Suppressor macrophage treated with lipopolysaccharide for 4 hours (primary cell): ENCODE measurements at regions not wholly inside any gene's neighbourhood (a gene's known extent, or its start where the extent isn't known, plus 50 kb on each side); places are given as distances from the start of the nearest gene placed in this dataset.
A peak's percentile ranks its signal among the peaks of the same experiment; 100 is the strongest.
"Not testable (repeated sequence)": the region's sequence is repeated elsewhere in the genome, so short reads cannot be mapped to it uniquely, and the experiment has no call there.

Experiments
- DNase-seq: peaks from one replicate; pipeline ENCODE4 v3.0.0-alpha.2; 2020

DNA sequence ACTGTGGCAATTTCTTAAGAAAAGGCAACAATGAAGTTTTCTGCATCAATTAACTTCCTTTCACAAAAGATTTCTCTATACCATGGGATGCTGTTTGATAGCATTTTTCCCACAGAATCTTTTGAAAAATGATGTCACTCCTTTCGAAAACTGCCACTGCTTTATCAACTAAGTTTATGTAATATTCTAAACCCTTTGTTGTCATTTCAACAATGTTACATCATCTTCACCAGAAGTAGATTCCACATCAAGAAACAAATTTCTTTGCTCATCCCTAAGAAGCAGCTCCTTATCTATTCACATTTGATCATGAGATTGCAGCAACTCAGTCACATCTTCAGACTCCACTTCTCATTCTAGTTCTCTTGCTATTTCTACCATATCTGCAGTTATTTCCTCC is 116.1 kb upstream of the KCND3 start:
- DNase-seq = no peak

DNA sequence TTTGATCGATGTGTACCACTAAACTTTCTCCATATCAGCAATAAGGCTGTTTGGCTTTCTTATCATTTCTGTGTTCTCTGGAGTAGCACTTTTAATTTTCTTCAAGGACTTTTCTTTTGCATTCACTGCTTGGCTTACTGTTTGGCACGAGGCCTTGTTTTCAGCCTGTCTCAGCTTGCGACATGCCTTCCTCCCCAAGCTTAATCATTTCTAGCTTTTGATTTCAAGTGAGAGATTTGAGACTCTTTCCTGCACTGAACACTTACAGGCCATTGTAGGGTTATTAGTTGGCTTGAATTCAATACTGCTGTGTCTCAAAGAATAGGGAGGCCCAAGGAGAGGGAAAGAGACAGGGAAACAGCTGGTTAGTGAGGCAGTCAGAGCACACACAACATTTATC is 120.6 kb upstream of the KCND3 start:
- no peak for DNase-seq

DNA sequence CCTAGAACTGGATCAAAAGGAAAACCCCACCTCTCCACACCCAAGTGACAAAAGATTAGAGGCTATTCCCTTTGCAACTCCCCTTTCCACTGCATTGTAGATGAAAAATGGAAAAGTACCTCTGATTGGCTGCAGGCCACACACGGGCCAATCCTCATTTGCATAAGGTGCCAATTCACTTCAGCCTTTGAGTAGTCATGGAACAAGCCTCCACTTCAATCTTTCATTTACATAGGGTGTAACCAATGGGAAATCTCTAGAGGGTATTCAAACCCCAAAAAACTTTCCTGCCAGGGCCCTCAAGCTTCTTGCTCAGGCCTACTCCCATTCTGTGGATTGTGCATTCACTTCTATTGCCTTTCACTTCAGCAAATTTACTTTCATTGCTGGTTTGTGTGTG is 122.3 kb upstream of the KCND3 start:
- no peak for DNase-seq

DNA sequence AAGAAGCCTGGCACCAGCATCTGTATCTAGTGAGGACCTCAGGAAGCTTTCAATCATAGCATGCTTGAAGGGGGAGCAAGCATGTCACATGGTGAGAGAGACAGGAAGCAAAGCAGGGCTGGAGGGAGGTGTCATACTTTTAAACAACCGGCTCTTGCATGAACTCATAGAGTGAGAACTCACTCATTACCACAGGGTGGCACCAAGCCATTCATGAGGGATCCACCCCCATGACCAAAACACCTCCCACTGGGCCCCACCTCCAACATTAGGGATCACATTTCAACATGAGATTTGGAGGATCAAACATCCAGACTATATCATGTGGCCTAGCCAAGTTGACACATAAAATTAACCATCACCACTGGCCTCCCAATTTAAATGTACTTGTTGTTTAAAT is 125.1 kb upstream of the KCND3 start:
- DNase-seq = no peak

DNA sequence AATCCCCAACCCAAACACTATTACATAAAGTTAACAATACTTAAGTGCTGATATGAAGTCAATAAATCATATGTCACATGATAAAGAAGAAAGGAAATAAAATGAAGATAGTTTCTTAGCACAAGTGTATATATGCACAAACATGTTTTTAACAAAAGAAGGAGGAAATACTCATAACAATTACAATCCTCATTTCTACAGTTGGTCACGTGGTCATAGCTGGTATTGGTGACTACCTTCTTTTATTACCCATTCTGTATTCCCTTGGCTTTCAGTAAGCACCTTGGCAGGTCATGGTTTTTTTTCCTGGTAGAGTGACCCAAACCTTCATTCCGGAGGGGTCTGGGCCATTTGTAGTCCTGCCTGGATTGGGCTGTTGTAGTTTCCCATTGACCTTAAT is 137.1 kb upstream of the KCND3 start:
- DNase-seq = no peak

DNA sequence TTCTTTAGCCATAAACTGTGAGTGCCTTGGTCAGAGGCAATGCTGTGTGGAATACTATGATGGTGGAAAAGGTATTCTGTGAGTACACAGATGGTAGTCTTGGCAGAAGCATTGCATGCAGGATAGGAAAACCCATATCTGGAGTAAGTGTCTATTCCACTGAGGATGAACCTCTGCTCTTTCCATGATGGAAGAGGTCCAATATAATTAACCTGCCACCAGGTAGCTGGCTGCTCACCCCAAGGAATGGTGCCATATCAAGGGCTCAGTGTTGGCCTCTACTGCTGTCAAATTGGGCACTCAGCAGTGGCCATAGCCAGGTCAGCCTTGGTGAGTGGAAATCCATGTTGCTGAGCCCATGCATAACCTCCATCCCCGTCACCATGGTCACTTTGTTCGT is 138.1 kb upstream of the KCND3 start:
- not testable (repeated sequence) for DNase-seq

DNA sequence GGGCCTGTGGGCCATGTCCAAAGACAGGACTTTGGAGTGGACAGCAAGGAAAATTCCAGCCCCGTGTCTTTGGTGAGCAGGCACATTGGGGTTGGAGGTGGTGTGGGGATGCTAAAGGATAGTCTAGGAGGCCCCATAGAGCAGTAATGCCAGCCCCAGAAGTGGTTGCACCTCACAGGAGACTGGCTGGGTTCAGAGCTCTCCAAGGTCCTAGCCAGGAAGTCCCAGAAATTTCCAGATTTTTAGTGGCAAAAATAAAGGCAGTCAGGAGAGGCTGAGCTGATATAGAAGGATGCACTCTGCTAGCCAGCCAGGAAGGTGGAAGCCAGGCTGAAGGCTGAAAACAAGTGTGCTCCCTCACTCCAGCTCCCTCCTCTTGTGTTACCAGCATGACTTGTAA is 144.0 kb upstream of the KCND3 start:
- DNase-seq = no peak

DNA sequence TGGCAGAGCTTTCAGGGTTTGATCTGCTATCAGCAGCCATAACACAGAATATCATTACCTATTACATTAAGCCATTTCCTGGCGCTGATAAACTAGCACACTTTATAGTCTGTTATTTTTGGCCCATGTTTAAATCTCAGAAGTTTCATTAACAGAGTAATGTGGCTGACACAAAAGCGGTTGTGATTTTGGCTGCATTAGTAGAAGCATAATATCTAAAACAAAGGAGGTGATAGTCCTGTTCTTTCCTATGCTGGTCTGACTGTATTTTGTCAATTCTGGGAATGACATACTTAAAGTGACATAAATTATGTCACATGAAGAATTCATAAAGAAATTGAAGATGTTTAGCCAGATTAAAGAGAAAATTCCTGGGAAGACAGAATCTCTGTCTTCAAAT is 151.3 kb upstream of the KCND3 start:
- DNase-seq = no peak

DNA sequence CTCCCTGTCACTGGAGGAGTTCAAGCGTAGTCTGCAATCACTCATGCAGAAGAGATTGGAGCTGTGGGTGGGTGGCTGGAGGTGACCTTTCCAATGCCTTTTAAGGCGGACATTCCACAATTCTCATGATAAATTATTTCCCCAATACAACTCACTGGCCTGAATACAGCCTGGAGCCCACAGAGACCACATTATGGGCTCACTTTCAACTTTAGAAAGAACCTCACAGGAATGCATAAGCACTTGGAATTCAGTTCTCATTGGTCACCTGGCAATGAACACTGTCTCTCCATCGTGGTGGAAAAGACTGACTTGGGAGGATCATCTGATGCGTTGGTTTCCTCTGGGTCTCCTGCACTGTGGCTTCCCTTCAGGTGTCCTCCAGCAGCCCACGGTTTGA is 151.8 kb upstream of the KCND3 start:
- no peak for DNase-seq

DNA sequence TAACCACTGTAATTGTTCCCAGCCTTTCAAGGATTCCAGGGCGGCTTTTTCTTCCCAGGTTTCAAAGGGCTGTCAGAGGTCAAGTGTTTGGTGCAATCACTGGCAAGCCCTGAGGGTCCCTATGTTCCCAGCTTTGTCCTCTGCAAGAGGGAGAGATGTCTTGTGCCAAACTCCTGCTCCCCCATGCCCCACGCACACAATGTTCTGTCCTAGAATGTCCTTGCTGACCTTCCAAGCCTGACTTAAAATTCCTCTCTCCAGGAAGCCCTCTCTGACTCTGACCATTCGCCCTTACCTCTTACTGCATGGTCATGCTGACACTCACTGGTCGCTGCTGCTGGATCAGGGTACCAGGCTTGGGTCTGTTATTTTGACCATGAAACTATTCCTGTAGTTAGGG is 152.5 kb upstream of the KCND3 start:
- DNase-seq = no peak

DNA sequence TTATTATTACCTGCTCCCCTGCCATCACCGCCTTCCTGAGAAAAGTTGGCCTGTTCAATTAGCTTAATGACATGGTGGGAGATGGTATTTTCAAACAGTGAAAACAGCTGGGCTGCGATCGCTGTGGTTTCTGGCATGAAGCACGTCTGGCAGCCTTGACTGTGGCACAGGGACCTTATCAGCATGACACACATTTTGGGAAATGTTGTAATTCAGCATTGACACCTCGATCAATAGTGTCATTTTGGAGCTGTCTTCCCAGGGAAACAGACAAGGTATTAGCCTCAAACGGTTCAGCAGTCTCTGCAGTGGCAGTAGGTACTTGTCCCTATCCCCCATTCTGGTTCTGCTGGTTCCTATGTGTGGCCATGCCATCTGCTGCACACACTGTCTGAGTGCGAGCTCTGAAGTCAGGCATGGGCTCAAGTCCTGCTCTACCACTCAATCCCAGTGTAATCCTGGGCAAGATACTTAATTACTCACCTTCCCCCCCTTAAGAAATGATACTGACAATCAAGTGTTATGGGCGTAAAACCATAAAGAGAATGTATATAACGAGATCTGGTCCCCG is 154.5 kb upstream of the KCND3 start:
- no peak for DNase-seq

DNA sequence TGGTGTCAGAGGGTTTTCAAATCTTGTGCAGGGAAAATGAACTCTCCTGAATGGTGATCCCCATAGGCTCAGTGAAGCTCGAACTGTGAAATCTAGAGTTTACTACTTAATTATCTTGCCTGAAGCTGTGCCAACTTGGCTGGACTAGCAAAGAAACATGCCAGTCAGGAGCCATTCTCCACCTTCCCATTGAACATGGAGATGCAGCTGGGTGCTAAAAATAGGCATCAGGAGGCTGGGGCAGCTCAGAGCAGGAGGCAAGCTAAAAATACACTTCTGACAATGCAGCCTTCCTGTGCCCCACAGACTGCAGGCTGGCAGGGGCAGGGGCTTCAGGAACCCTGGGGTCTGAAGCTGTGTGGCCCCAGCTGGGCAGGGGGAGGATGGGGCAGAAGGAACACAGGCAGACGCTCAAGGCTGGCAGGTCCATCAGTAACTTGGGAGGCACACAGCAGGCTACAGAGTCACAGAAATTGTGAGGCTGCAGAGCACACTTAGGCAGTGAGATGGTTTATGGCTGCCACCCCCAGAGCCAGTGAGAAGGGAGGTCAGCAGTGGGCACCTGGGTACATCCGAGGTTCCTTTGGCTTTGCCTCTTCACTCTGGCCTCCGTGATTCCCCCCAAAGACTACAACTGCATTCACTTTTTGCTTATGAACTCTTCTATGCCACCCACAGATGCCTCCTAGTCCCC is 155.4 kb upstream of the KCND3 start:
- DNase-seq = no peak

DNA sequence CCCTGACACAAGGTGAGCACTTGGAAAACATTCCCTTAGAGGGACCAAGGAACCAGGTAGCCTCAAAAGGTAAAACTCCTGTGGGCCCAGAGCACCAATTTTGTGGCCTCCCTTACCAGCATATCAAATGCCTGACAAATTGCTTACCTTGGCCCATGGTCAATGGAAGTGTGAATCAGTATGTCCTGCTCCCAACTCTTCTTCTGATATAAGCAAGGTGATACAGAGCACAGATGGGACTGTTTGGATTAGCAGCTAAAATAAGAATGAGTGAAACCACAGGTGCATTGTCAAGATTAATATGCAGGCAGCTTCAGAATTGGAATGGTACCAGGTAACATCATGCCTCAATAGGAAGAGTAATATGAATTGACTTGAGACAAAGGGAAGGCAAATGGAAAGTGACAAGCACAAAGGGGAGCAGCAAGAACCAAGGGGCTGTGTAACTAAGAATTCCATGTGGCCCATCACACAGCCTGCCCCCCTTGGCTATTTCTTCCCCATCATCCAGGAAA is 156.8 kb upstream of the KCND3 start:
- no peak for DNase-seq

DNA sequence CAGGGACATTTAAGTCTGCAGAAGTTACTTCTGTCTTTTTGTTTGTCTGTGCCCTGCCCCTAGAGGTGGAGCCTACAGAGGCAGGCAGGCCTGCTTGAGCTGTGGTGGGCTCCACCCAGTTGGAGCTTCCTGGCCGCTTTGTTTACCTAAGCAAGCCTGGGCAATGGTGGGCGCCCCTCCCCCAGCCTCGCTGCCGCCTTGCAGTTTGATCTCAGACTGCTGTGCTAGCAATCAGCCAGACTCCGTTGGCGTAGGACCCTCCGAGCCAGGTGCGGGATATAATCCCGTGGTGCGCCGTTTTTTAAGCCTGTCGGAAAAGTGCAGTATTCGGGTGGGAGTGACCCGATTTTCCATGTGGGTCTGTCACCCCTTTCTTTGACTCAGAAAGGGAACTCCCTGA is 170.7 kb upstream of the KCND3 start:
- DNase-seq = not testable (repeated sequence)

DNA sequence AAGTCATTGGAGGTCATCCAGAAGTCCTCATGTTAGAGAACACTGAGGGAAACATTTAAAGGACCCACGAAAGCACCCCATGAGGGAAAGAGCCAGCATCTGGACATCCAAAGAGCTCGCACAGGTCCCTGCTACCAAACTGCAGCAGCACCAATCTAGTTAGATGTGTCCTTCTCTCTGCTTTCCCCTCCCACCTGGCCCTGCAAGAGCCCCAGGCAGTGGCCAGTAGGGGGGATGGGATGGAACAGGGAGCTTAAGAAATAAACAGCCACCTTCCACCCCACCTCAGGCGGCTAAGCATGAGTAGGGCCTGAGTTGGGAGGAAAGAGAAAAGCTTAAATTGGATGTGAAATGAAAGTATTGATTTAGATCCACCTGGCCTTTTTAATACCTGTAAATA is 175.9 kb upstream of the KCND3 start:
- DNase-seq = no peak

DNA sequence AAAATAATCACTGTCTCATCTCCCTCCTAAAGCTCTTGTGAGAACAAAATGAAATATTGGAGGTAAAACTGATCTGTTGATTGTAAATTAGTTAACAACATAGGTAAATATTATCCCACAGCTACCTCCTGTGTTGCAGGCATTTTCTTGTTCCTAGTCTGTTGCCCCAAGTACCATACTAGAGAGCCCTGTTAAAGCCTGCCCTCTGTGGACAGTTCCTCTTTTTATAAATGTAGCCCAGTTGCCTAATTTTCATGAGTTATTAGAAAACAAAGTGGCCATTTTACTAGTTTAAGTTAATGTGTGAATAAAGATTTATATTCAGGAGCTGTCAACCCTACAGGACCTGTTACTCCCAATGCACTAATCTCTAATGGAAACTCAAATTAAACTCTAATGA is 180.0 kb upstream of the KCND3 start:
- no peak for DNase-seq

DNA sequence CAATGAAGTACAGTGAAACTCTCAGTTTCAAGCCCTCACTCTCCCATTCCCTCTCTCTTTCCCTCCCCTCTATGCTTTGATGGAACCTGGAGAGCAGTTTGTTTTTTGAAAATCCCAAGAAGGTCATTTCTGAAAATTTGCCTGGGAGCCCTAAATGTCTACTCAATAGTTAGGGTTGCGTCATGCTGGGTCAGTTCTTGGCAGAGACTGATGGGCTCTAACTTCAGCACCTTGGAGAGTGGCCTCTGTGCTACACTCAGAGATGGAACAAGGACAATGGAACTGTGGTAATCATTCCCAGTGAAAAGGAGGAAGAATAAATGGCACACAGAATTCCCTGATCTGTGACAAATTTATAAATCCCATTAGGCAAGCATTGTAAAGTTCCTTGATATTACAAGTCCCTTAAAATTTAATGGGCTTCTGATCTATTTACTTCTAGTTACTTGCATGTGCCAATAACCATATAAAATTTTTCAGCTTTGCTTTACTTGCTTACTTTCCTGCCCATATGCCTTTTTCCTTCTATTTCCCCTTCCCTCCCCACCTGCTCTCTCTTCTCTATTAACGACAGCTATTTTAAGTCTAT is 182.9 kb upstream of the KCND3 start:
- DNase-seq = peak; percentile 28

DNA sequence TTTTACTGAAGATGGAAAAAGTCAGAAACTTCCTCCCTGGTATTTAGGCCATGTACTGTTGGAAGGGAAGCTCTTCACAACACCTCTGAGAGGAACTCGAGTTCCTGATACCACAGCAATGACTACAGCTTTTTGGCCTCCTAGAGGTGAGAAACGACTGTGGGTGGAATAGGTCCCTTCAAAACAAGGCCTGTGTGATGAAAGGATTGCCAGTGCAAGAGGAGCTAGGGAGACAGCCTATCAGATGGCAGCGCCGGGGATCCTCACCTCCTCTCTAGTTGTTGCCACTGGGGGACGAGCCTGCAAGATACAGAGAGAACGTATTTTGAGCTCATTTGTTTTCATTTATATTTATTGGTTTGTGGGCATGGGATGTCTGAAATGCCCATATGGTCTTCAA is 187.8 kb upstream of the KCND3 start:
- DNase-seq = no peak

DNA sequence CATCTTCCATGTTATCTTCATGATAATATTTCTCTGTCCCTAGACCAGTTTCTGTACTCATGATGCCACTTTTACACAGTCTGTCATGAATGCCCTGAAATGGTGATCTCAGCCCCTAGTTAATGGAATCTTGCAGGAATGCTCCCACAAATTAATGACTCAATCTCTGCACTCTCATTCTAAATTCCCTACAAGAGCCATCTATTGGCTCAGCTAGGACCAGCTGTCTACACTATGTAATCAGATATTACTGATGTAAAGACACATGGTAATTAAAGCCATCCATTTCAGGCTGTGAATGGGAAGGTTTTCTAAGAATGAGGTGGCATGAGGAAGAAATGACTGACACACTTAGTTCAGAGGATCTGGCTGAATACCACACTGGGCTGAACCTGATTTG is 199.1 kb upstream of the KCND3 start:
- DNase-seq = no peak

DNA sequence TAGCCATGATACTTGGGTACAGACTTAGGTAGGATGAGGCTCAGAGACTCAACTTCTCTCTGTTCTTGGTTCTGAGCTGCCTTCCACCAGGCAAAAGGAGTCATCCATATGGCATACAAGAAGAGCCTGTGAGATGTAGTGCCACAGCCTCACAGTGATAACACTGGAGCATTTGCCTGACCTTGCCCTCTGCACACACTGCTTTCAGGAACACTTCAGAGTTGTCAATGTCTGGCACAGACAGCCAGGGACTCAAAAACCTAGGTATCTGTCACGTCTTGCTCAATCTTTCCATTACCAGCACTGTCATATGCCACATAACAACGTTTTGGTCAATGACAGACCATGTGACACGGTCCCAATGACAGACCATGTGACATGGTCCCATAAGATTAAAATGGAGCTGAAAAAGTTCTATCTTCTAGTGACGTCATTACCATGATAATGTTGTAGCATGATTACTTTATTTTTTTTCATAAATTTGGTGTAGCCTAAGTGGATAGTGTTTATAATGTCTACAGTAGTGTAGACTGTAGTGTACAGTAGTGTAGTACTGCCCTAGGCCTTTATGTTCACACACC is 199.9 kb upstream of the CTTNBP2NL start:
- DNase-seq = no peak

DNA sequence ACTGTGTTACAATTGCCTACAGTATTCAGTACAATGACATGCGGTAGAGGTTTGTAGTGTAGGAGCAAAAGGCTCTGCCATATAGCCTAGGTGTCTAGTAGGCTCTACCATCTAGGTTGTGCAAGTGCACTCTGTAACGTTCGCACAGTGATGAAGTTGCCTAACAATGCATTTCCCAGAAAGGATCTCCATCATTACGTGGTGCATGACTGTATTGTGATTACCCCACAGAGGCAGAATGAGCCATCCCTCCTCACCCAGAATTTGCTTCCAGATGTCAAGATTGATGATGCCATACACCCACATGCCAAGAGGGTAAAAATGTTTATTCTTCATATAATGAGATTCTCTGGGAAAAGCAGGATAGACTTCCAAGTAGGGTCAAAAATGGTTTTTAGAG is 199.3 kb upstream of the CTTNBP2NL start:
- peak; percentile 1 for DNase-seq

DNA sequence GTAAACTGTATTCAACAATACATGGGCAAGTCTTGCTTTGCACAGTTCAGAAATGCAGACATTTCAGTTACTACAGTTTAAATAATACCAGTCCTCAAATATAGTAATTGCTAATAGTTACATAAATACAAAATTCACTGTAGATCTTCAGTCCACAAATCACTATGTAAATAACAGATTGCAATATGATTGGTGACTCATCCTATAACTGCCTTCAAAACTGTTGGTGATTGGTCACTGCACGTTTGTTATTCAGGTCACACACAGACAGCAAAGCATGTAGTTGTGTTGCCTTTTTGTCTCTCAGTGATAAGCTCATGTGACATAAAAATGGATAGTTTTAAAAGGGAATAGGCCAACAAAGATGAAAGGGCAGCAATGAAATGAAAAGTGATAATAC is 186.5 kb upstream of the CTTNBP2NL start:
- DNase-seq = no peak

DNA sequence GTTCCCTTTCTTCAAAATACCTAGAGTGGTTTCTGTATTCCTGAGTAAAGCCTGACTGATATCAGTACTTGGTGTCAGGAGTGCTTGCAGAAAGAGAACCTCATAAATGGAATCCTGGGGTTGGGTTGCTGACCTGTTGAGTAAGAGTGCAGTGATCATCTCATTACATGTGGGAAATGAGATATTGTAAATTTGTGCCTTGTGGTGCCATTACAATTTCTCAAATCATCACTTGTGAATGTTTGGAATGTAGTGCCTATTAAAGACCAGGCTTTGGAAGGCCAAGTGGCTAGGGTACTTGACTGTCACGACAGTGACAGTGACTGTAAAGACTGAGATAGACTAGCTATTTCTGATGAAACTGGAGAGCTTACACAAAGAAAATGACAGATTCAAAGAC is 176.7 kb upstream of the CTTNBP2NL start:
- DNase-seq = no peak

DNA sequence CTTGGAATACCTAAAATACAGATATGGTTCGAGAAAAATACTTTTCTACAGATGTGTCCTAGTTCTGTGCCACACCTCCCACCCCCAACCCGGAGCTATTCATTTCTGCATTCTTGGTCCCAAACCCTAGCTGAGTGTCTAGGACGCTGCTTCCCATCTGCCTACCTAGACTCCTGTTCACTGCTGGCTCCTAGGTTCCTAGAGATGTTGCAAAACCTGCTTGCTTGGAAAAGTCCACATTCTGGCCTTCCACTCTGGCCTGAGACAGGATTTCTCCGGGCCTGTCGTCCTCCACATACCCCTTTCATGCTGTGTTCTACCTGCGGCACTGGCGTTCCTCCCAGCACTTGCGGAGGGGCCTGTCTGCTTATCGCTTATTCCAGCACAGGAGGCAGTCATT is 165.8 kb upstream of the CTTNBP2NL start:
- DNase-seq = no peak
